Esophagus muscularis mucosa (tissue), 4 donors: ENCODE measurements at regions not wholly inside any gene's neighbourhood (a gene's known extent, or its start where the extent isn't known, plus 50 kb on each side); places are given as distances from the start of the nearest gene placed in this dataset.

ENCODE experiments used
- DNase-seq: peaks from one replicate; pipeline ENCODE4 v3.0.0-alpha.2; 2017; ENCODE audit errors: extremely low spot score
- H3K27ac ChIP-seq, 4 donors: fragments of 200-600 bp; sonication (generic); replicated peaks in 1 of 4; 1 replicate in 3 of 4; 2 replicates in 1 of 4; pipeline ENCODE4 v1.5.1; 2016 to 2019; ENCODE audit warnings: mild to moderate bottlenecking in 1 of 4
- H3K27me3 ChIP-seq, 4 donors: fragments of 200-600 bp; sonication (generic); one replicate each; pipeline versions ENCODE4 v1.5.1 to v1.6.0; 2016 to 2019
- H3K36me3 ChIP-seq, 4 donors: fragments of 200-600 bp; sonication (generic); one replicate each; pipeline ENCODE4 v1.5.1; 2016 to 2019
- H3K4me1 ChIP-seq, 4 donors: fragments of 200-600 bp; sonication (generic); one replicate each; pipeline ENCODE4 v1.5.1; 2016 to 2019
- H3K4me3 ChIP-seq, 4 donors: fragments of 200-600 bp; sonication (generic); 1 replicate in 2 of 4; 2 replicates in 2 of 4; pipeline ENCODE4 v1.5.1; 2016 to 2019; ENCODE audit warnings: mild to moderate bottlenecking in 4 of 4, moderate library complexity in 1 of 4
- H3K9me3 ChIP-seq, 4 donors: fragments of 200-600 bp; sonication (generic); 1 replicate in 3 of 4; 2 replicates in 1 of 4; pipeline ENCODE4 v1.5.1; 2016 to 2019
- EP300 ChIP-seq: sonication (generic); formaldehyde crosslinking; IDR thresholded peaks from one replicate; pipeline ENCODE4 v1.6.1; 2017; ENCODE audit warnings: antibody characterized with exemption
- POLR2A ChIP-seq: fragments of 450-650 bp; IDR thresholded peaks from one replicate; pipeline ENCODE4 v1.6.1; 2017; ENCODE audit warnings: antibody characterized with exemption, moderate library complexity, mild to moderate bottlenecking, low read depth
- POLR2AphosphoS5 ChIP-seq, 2 donors: sonication (generic); formaldehyde crosslinking; IDR thresholded peaks; one replicate each; pipeline ENCODE4 v1.6.1; 2017; ENCODE audit warnings: antibody characterized with exemption in 2 of 2
- WGBS: methylation state at CpG from one replicate; pipeline ENCODE4 v1.1.5; 2018; 5-methylcytosine and 5-hydroxymethylcytosine counted together
- intact Hi-C: fragments of 100-400 bp; cut with DNase I; formaldehyde crosslinking; loops from one replicate; pipeline ENCODE4 v1.15.1; 2023
- TF ChIP-seq, protein P1 (sequence below), 3 experiments: fragments of 200-600 bp in 2 of 3; fragments of 450-650 bp in 1 of 3; sonication (generic) in 2 of 3; IDR thresholded peaks; one replicate each; pipeline ENCODE4 v1.5.1; 2017 to 2019; ENCODE audit warnings: antibody characterized with exemption in 3 of 3, mild to moderate bottlenecking in 2 of 3, moderate library complexity in 1 of 3

DNA sequence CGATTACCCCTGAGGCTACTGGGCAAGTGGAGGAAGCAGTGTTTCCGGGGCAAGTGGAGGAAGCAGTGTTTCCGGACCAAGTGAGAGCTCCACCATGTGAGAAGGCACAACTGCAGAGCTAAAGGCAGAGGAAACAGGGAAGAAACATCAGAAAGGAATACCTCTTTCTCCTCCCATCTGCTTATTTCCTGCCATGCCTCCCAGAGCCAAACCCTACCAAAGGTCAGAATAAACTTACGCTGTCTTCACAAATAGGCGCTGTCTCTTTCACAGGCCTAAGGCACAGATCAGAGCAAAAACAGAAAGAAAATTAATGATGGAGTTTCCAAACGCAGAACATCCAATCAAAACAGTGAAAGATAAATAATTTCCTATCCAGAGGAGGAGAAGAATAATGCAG lies 153.0 kb downstream of the ATOH1 start:
- TF ChIP-seq POLR2A (no peak), POLR2AphosphoS5 (IDR thresholded peaks at IDR 0.05) (no peak), EP300 (no peak)
- TF ChIP-seq, protein P1, sequence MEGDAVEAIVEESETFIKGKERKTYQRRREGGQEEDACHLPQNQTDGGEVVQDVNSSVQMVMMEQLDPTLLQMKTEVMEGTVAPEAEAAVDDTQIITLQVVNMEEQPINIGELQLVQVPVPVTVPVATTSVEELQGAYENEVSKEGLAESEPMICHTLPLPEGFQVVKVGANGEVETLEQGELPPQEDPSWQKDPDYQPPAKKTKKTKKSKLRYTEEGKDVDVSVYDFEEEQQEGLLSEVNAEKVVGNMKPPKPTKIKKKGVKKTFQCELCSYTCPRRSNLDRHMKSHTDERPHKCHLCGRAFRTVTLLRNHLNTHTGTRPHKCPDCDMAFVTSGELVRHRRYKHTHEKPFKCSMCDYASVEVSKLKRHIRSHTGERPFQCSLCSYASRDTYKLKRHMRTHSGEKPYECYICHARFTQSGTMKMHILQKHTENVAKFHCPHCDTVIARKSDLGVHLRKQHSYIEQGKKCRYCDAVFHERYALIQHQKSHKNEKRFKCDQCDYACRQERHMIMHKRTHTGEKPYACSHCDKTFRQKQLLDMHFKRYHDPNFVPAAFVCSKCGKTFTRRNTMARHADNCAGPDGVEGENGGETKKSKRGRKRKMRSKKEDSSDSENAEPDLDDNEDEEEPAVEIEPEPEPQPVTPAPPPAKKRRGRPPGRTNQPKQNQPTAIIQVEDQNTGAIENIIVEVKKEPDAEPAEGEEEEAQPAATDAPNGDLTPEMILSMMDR (IDR thresholded peaks at IDR 0.05), result no peak
- no peaks in the 10 kb centered on the region for H3K4me1 ChIP-seq
- DNase-seq, result no peak
- peaks cover 0 to 7% (median 3%) of the 10 kb centered on the region in 4 donors for H3K9me3 ChIP-seq
- H3K27me3 ChIP-seq, result no peaks in the 10 kb centered on the region
- 22% methylated on average over 6 of the region's 6 CpGs for WGBS
- no peaks in the 10 kb centered on the region for H3K36me3 ChIP-seq
- H3K27ac ChIP-seq, result no peak overlapping the region
- intact Hi-C loops, result no loop called here
- no peak overlapping the region for H3K4me3 ChIP-seq

DNA sequence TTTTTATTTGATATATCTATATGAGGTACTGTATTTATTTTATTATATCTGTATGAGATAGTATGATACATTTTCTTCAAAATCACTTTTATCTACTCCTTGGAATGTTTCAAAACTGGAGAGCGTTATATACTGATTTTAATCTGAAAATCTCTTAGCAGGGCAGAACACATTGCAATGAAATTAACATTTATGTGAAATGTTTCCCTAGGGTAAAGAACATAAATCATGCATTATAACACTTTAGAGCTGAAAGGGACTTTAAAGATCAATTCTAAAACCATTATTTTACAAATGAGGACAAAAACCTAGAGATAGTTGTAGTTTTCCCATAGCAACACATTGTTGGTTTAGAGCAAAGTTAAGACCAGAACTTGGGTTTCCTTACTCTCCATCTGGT lies 153.7 kb downstream of the ATOH1 start:
- Histone ChIP-seq H3K9me3 (peaks cover 0 to 5% (median 4%) of the 10 kb centered on the region in 4 donors), H3K4me1 (no peaks in the 10 kb centered on the region), H3K36me3 (no peaks in the 10 kb centered on the region), H3K27me3 (no peaks in the 10 kb centered on the region), H3K4me3 (no peak overlapping the region), H3K27ac (no peak overlapping the region)
- DNase-seq, result no peak
- WGBS, result 57% methylated on average over 1 of the region's 1 CpG
- intact Hi-C loops, result no loop called here
- TF ChIP-seq POLR2A, result no peak
- TF ChIP-seq, protein P1 (IDR thresholded peaks at IDR 0.05), result no peak
- TF ChIP-seq EP300, result no peak
- no peak for TF ChIP-seq POLR2AphosphoS5 (IDR thresholded peaks at IDR 0.05)

DNA sequence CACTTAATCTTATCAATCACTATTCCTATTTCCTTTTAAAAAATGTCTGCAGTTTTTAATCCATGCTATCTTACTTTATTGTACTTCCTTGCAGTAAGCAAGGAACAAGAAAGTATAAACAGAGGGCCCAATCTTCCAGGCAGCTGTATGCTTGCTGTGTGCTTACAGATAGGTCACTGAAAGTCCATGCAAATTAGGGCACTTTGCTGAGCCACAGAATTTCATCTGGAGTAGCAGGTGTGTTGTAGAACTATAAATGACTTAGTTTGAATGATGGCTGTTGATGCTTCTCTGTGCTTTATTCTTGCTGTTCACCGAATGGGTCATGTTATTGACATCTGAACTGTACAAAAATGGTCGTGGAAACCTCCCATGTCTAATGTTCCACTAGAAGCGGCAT lies 154.6 kb downstream of the ATOH1 start:
- Histone ChIP-seq H3K4me1 (no peaks in the 10 kb centered on the region), H3K36me3 (no peaks in the 10 kb centered on the region), H3K4me3 (no peak overlapping the region), H3K9me3 (peaks cover 0 to 5% (median 0%) of the 10 kb centered on the region in 4 donors), H3K27me3 (no peaks in the 10 kb centered on the region), H3K27ac (no peak overlapping the region)
- DNase-seq, result no peak
- intact Hi-C loops, result no loop called here
- WGBS, result 60% methylated on average over 3 of the region's 3 CpGs
- TF ChIP-seq POLR2AphosphoS5 (IDR thresholded peaks at IDR 0.05) (no peak), EP300 (no peak), POLR2A (no peak)
- TF ChIP-seq, protein P1 (IDR thresholded peaks at IDR 0.05), result no peak

DNA sequence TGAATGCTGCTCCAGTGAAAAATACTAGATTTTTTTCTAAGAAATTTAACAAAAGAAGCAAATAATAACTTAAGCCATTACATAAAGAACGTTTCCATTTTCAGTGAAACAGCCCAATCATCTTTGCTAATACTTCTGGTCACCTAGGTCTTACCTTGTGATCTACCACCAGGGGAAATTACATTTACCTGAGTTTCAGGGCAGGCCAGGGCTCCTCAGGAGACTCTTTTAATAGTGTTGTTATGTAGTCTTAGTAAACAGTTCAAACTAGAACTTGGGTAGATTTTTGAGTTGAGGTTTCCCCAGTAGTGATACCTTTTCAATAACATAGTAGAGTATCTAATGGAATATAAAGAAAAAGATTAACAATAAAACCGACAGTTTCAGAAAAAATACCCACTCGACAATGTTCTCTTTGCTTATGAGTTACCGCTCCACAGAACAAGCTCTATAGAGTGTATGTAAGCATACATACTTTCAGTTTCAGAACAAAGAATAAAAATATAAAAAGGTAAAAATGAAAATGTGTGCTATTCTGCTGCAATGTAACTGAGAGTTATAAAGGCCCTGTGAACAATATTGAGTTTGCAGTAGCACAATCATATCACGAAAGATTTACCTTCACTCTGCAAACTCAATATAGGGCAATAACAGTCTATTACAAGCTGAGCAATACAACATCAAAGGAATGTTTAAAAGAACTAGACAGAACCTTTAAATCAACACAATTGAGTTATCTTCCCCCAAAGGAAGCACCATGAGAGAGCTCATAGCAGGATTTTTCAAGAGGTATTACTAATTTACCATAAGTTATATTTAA lies 165.8 kb downstream of the ATOH1 start:
- DNase-seq, result no peak
- Histone ChIP-seq H3K4me1 (no peaks in the 10 kb centered on the region), H3K27ac (no peak overlapping the region), H3K9me3 (no peaks in the 10 kb centered on the region), H3K4me3 (no peak overlapping the region), H3K27me3 (no peaks in the 10 kb centered on the region), H3K36me3 (no peaks in the 10 kb centered on the region)
- WGBS, result 81% methylated on average over 5 of the region's 5 CpGs
- intact Hi-C loops, result no loop called here
- no peak for TF ChIP-seq EP300
- TF ChIP-seq, protein P1 (IDR thresholded peaks at IDR 0.05), result no peak
- no peak for TF ChIP-seq POLR2A
- TF ChIP-seq POLR2AphosphoS5 (IDR thresholded peaks at IDR 0.05), result no peak

DNA sequence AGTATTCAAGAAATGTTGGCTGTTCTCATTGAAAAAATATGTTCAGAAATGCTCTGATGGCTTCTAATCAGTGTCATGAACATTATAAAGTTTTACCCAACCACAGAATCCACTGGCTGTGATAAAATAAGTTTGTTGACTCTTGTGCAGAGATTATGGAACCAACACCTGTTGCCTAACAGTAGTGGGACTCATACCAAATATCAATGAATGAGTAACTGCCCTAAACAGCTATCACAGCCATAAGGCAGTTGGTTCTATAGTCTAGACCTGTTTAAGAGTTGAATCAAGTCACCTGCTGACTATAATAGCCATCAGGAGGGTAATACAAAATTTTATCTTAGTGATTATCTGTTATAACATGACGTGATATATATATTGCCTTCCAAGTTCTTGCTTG lies 168.3 kb downstream of the ATOH1 start:
- no peak for DNase-seq
- Histone ChIP-seq H3K9me3 (no peaks in the 10 kb centered on the region), H3K36me3 (no peaks in the 10 kb centered on the region), H3K27ac (no peak overlapping the region), H3K27me3 (no peaks in the 10 kb centered on the region), H3K4me1 (no peaks in the 10 kb centered on the region), H3K4me3 (no peak overlapping the region)
- no peak for TF ChIP-seq EP300
- WGBS, result 73% methylated on average over 1 of the region's 1 CpG
- intact Hi-C loops, result no loop called here
